ENCODE measurements at regions not wholly inside any gene's neighbourhood (a gene's known extent, or its start where the extent isn't known, plus 50 kb on each side); places are given as distances from the start of the nearest gene placed in this dataset.

GRCh38 chr13:103388839-103389238 is 322.6 kb upstream of the SLC10A2 start:
- TF ChIP-seq CTCF (conservative IDR thresholded peaks at IDR 0.05 in 1 of 2, IDR thresholded peaks at IDR 0.05 in 1 of 2; ENCODE audit: extremely low read depth in 1 of 2, insufficient read depth in 1 of 2, low read depth in 1 of 2, low read length in 2 of 2) (no peak), EZH2 (IDR thresholded peaks at IDR 0.05; ENCODE audit: borderline replicate concordance, low read length) (no peak)

All from mammary epithelial cell (primary cell).